Smooth muscle cell (in vitro differentiated cells): ENCODE measurements at regions not wholly inside any gene's neighbourhood (a gene's known extent, or its start where the extent isn't known, plus 50 kb on each side); places are given as distances from the start of the nearest gene placed in this dataset.

Source experiments
- DNase-seq: peaks from one replicate; lab custom pipeline; 2025; ENCODE audit not compliant: unreplicated experiment; lab: John Stamatoyannopoulos, UW
- H2AFZ ChIP-seq: fragments of 200-600 bp; sonication (generic); 2 replicates; pipeline ENCODE4 v1.6.0; 2016; ENCODE audit warnings: antibody characterized with exemption, low read depth, mild to moderate bottlenecking
- H3F3A ChIP-seq: fragments of 200-600 bp; sonication (generic); 2 replicates; pipeline ENCODE4 v1.6.0; 2017; ENCODE audit warnings: antibody characterized with exemption, low read depth
- H3K27ac ChIP-seq: fragments of 200-600 bp; sonication (generic); 2 replicates; pipeline ENCODE4 v1.5.1; 2016; ENCODE audit warnings: low read depth, mild to moderate bottlenecking
- H3K27me3 ChIP-seq: fragments of 200-600 bp; sonication (generic); 2 replicates; pipeline ENCODE4 v1.6.1; 2016; ENCODE audit warnings: low read depth, mild to moderate bottlenecking
- H3K36me3 ChIP-seq: fragments of 200-600 bp; sonication (generic); 2 replicates; pipeline ENCODE4 v1.5.1; 2016; ENCODE audit warnings: low read depth
- H3K4me1 ChIP-seq: fragments of 200-600 bp; sonication (generic); 2 replicates; pipeline ENCODE4 v1.5.1; 2016; ENCODE audit warnings: low read depth
- H3K4me2 ChIP-seq: fragments of 200-600 bp; sonication (generic); 2 replicates; pipeline ENCODE4 v1.6.0; 2016; ENCODE audit warnings: mild to moderate bottlenecking
- H3K4me3 ChIP-seq: fragments of 200-600 bp; sonication (generic); 2 replicates; pipeline ENCODE4 v1.5.1; 2016; ENCODE audit warnings: mild to moderate bottlenecking
- H3K79me2 ChIP-seq: fragments of 200-600 bp; sonication (generic); 2 replicates; pipeline ENCODE4 v1.6.0; 2016; ENCODE audit warnings: low read depth, mild to moderate bottlenecking
- H3K9ac ChIP-seq: fragments of 200-600 bp; sonication (generic); 2 replicates; pipeline ENCODE4 v1.6.0; 2016; ENCODE audit warnings: low read depth
- H3K9me3 ChIP-seq: fragments of 200-600 bp; sonication (generic); replicated peaks from 2 replicates; pipeline ENCODE4 v1.5.1; 2016; ENCODE audit warnings: low read depth
- H4K20me1 ChIP-seq: fragments of 200-600 bp; sonication (generic); 2 replicates; pipeline ENCODE4 v1.6.0; 2016; ENCODE audit warnings: low read depth
- WGBS: methylation state at CpG from one replicate; pipeline ENCODE4 v1.1.7; 2016; ENCODE audit warnings: low lambda C conversion rate; 5-methylcytosine and 5-hydroxymethylcytosine counted together
- TF ChIP-seq, protein P1 (sequence below): fragments of 200-600 bp; sonication (generic); IDR thresholded peaks from 2 replicates; pipeline ENCODE4 v1.5.1; 2017; ENCODE audit warnings: borderline replicate concordance, mild to moderate bottlenecking, antibody characterized with exemption; ENCODE audit not compliant: insufficient read depth, poor library complexity, severe bottlenecking

- H4K20me1 ChIP-seq, result no peaks in the 10 kb centered on the region
- H3K36me3 ChIP-seq, result no peaks in the 10 kb centered on the region
- no peaks in the 10 kb centered on the region for H3K9me3 ChIP-seq
- H3K9ac ChIP-seq, result no peak overlapping the region
- no peak overlapping the region for H3K4me3 ChIP-seq
- no peak for DNase-seq
- no peaks in the 10 kb centered on the region for H3K27me3 ChIP-seq
- no peak overlapping the region for H3K4me2 ChIP-seq
- TF ChIP-seq, protein P1, sequence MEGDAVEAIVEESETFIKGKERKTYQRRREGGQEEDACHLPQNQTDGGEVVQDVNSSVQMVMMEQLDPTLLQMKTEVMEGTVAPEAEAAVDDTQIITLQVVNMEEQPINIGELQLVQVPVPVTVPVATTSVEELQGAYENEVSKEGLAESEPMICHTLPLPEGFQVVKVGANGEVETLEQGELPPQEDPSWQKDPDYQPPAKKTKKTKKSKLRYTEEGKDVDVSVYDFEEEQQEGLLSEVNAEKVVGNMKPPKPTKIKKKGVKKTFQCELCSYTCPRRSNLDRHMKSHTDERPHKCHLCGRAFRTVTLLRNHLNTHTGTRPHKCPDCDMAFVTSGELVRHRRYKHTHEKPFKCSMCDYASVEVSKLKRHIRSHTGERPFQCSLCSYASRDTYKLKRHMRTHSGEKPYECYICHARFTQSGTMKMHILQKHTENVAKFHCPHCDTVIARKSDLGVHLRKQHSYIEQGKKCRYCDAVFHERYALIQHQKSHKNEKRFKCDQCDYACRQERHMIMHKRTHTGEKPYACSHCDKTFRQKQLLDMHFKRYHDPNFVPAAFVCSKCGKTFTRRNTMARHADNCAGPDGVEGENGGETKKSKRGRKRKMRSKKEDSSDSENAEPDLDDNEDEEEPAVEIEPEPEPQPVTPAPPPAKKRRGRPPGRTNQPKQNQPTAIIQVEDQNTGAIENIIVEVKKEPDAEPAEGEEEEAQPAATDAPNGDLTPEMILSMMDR, result no peak
- peaks cover 5% of the 10 kb centered on the region for H3K4me1 ChIP-seq
- H2AFZ ChIP-seq, result no peak overlapping the region
- H3K27ac ChIP-seq, result no peak overlapping the region
- 66% methylated on average over 10 of the region's 10 CpGs for WGBS
- no peaks in the 10 kb centered on the region for H3F3A ChIP-seq
- H3K79me2 ChIP-seq, result no peaks in the 10 kb centered on the region
Measured at GRCh38 chr14:71776471-71777360, 155.5 kb upstream of the RGS6 start.

- Histone ChIP-seq H3K27ac (no peak overlapping the region), H3K9ac (no peak overlapping the region), H4K20me1 (no peaks in the 10 kb centered on the region), H3K27me3 (no peaks in the 10 kb centered on the region), H3K36me3 (no peaks in the 10 kb centered on the region), H3K9me3 (no peaks in the 10 kb centered on the region), H3F3A (no peaks in the 10 kb centered on the region), H3K4me3 (no peak overlapping the region), H3K4me1 (peaks cover 5% of the 10 kb centered on the region), H2AFZ (no peak overlapping the region), H3K4me2 (no peak overlapping the region), H3K79me2 (no peaks in the 10 kb centered on the region)
- TF ChIP-seq, protein P1, result no peak
- WGBS, result 76% methylated on average over 2 of the region's 2 CpGs
- no peak for DNase-seq
Measured at GRCh38 chr14:71780075-71780474, 152.2 kb upstream of the RGS6 start.

DNA sequence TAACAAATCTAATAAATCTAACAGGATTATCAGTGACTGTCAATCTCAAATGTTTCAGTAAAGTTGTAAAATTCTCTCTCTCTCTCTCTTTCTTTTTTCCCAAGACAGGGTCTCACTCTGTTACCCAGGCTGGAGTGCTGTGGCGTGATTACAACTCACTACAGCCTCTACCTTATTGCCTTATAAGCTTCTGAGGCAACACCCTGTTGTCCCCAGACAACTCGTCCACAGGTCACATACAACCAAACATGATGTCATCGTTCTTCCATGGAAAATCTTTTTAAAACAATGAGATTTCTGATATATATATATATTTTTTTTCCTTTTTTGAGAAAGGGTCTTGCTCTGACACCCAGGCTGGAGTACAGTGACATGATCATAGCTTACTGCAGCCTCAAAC lies 151.4 kb upstream of the RGS6 start:
- H3K27me3 ChIP-seq, result no peaks in the 10 kb centered on the region
- no peaks in the 10 kb centered on the region for H3K36me3 ChIP-seq
- no peak overlapping the region for H3K4me2 ChIP-seq
- H2AFZ ChIP-seq, result no peak overlapping the region
- H3K4me1 ChIP-seq, result peaks cover 5% of the 10 kb centered on the region
- TF ChIP-seq, protein P1, result no peak
- no peaks in the 10 kb centered on the region for H3K9me3 ChIP-seq
- no peak for DNase-seq
- H3F3A ChIP-seq, result no peaks in the 10 kb centered on the region
- H3K79me2 ChIP-seq, result no peaks in the 10 kb centered on the region
- H4K20me1 ChIP-seq, result no peaks in the 10 kb centered on the region
- no peak overlapping the region for H3K27ac ChIP-seq
- 84% methylated on average over 3 of the region's 3 CpGs for WGBS
- H3K4me3 ChIP-seq, result no peak overlapping the region
- no peak overlapping the region for H3K9ac ChIP-seq

- Histone ChIP-seq H2AFZ (no peak overlapping the region), H3K4me2 (no peak overlapping the region), H3K9ac (no peak overlapping the region), H3K36me3 (no peaks in the 10 kb centered on the region), H3F3A (no peaks in the 10 kb centered on the region), H3K79me2 (no peaks in the 10 kb centered on the region), H3K4me3 (no peak overlapping the region), H3K4me1 (no peaks in the 10 kb centered on the region), H3K27ac (no peak overlapping the region), H3K9me3 (no peaks in the 10 kb centered on the region), H4K20me1 (no peaks in the 10 kb centered on the region), H3K27me3 (no peaks in the 10 kb centered on the region)
- TF ChIP-seq, protein P1, result no peak
- 77% methylated on average over 4 of the region's 4 CpGs for WGBS
- no peak for DNase-seq
Measured at GRCh38 chr14:71783088-71783487, 149.1 kb upstream of the RGS6 start.
